A549 (cell line): ENCODE measurements at regions not wholly inside any gene's neighbourhood (a gene's known extent, or its start where the extent isn't known, plus 50 kb on each side); places are given as distances from the start of the nearest gene placed in this dataset.
A peak's percentile ranks its signal among the peaks of the same experiment; 100 is the strongest.

Experiments
- ATAC-seq, 2 experiments: fragments of 200-7000 bp in 1 of 2; fragments of >200 bp in 1 of 2; cut with Nextera tagmentation in 1 of 2; cut with Tn5 transposase in 1 of 2; 3 replicates each; pipeline versions ENCODE4 v1.8.0 to v1.9.1; 2018 to 2020; ENCODE audit warnings: mild to moderate bottlenecking in 1 of 2, moderate library complexity in 1 of 2
- CTCF ChIA-PET: fragments of 300-600 bp; sonication (Branson Sonifier 250); formaldehyde crosslinking; extraction: SDS; loops from one replicate; lab custom pipeline; 2021; ENCODE audit warnings: antibody characterized with exemption, inconsistent platforms; lab: Yijun Ruan, JAX
- POLR2A ChIA-PET: fragments of 350-600 bp; formaldehyde crosslinking; extraction: SDS; loops from one replicate; lab custom pipeline; 2021; ENCODE audit warnings: antibody characterized with exemption, inconsistent platforms; lab: Yijun Ruan, JAX
- DNase-seq, 2 experiments: peaks; one replicate each; pipeline versions ENCODE4 v3.0.0 to v3.0.0-alpha.2; 2011 to 2016; ENCODE audit warnings: low read depth in 1 of 2, low spot score in 1 of 2
- FAIRE-seq: peaks from 2 replicates; lab custom pipeline; 2011; peaks lifted over from hg19 to GRCh38; lab: Jason Lieb, UNC
- H3K27ac ChIP-seq, 2 experiments: fragments of >200 bp; sonication (Bioruptor Twin); formaldehyde crosslinking; 3 replicates each; pipeline ENCODE4 v1.5.1; 2016 to 2017
- H3K4me1 ChIP-seq: fragments of >200 bp; sonication (Bioruptor Twin); formaldehyde crosslinking; 3 replicates; pipeline ENCODE4 v1.6.1; 2016
- H3K4me2 ChIP-seq: fragments of >200 bp; sonication (Bioruptor Twin); formaldehyde crosslinking; 3 replicates; pipeline ENCODE4 v1.6.1; 2016
- H3K4me3 ChIP-seq: fragments of >200 bp; sonication (Bioruptor Twin); formaldehyde crosslinking; 3 replicates; pipeline ENCODE4 v1.5.1; 2016
- H3K9me3 ChIP-seq: fragments of >200 bp; sonication (Bioruptor Twin); formaldehyde crosslinking; 3 replicates; pipeline ENCODE4 v1.6.1; 2016
- BCL3 ChIP-seq: fragments of >200 bp; sonication (Bioruptor Twin); formaldehyde crosslinking; IDR thresholded peaks from 3 replicates; pipeline ENCODE4 v1.6.1; 2016
- BHLHE40 ChIP-seq: IDR thresholded peaks from 2 replicates; pipeline ENCODE4 v1.6.1; 2012; ENCODE audit warnings: low read depth, low read length, inconsistent platforms
- CBX2 ChIP-seq: fragments of 200-600 bp; sonication (generic); IDR thresholded peaks from 2 replicates; pipeline ENCODE4 v1.6.1; 2016; ENCODE audit warnings: low read depth, mild to moderate bottlenecking, borderline replicate concordance
- CTCF ChIP-seq: fragments of >200 bp; sonication (Bioruptor Twin); formaldehyde crosslinking; IDR thresholded peaks from 3 replicates; pipeline ENCODE4 v1.5.1; 2016
- EHMT2 ChIP-seq: fragments of 200-600 bp; sonication (generic); IDR thresholded peaks from 2 replicates; pipeline ENCODE4 v1.6.1; 2016; ENCODE audit warnings: antibody characterized with exemption, low read depth, mild to moderate bottlenecking, moderate library complexity
- EP300 ChIP-seq, 2 experiments: fragments of >200 bp; sonication (Bioruptor Twin); formaldehyde crosslinking; IDR thresholded peaks; 2 replicates in 1 of 2; 3 replicates in 1 of 2; pipeline ENCODE4 v1.6.1; 2016 to 2017
- FOSB ChIP-seq: fragments of 250-450 bp; sonication (Bioruptor Pico); IDR thresholded peaks from 2 replicates; pipeline ENCODE4 v1.5.0; 2020; ENCODE audit warnings: mild to moderate bottlenecking, moderate library complexity
- FOSL2 ChIP-seq, 2 experiments: fragments of 450-650 bp in 1 of 2; fragments of >200 bp in 1 of 2; sonication (Bioruptor Twin) in 1 of 2; formaldehyde crosslinking; IDR thresholded peaks; 2 replicates each; pipeline versions ENCODE4 v1.5.0 to v1.6.1; 2016 to 2020; ENCODE audit warnings: mild to moderate bottlenecking in 1 of 2, moderate library complexity in 1 of 2
- GATA3 ChIP-seq: IDR thresholded peaks from 2 replicates; pipeline ENCODE4 v1.6.1; 2012; ENCODE audit warnings: borderline replicate concordance
- HDAC2 ChIP-seq: fragments of 200-600 bp; sonication (generic); IDR thresholded peaks from 2 replicates; pipeline ENCODE4 v1.6.1; 2016
- HES2 ChIP-seq: fragments of >200 bp; sonication (Bioruptor Twin); formaldehyde crosslinking; IDR thresholded peaks from 2 replicates; pipeline ENCODE4 v1.6.1; 2016
- HMGXB4 ChIP-seq: fragments of 250-450 bp; sonication (Bioruptor Pico); IDR thresholded peaks from 2 replicates; pipeline ENCODE4 v1.5.0; 2021; ENCODE audit warnings: mild to moderate bottlenecking, moderate library complexity, borderline replicate concordance
- HOXA7 ChIP-seq: fragments of 250-450 bp; sonication (Bioruptor Pico); IDR thresholded peaks from 2 replicates; pipeline ENCODE4 v1.5.0; 2020; ENCODE audit warnings: mild to moderate bottlenecking, moderate library complexity
- JUN ChIP-seq, 2 experiments: fragments of >200 bp; sonication (Bioruptor Twin); formaldehyde crosslinking; IDR thresholded peaks; 2 replicates in 1 of 2; 3 replicates in 1 of 2; pipeline ENCODE4 v1.6.1; 2016 to 2017
- JUNB ChIP-seq: fragments of >200 bp; sonication (Bioruptor Twin); formaldehyde crosslinking; IDR thresholded peaks from 2 replicates; pipeline ENCODE4 v1.6.1; 2016
- KDM1A ChIP-seq: fragments of 200-600 bp; sonication (generic); IDR thresholded peaks from 2 replicates; pipeline ENCODE4 v1.6.1; 2016; ENCODE audit warnings: low read depth, mild to moderate bottlenecking
- MAFK ChIP-seq: fragments of 450-650 bp; IDR thresholded peaks from 2 replicates; pipeline ENCODE4 v1.6.1; 2014; ENCODE audit not compliant: partially characterized antibody
- MAZ ChIP-seq: fragments of 150-350 bp; IDR thresholded peaks from 2 replicates; pipeline ENCODE4 v1.6.1; 2014; ENCODE audit warnings: antibody characterized with exemption, low read depth, low read length, borderline replicate concordance
- NPAS2 ChIP-seq: fragments of 250-450 bp; sonication (Bioruptor Pico); IDR thresholded peaks from 2 replicates; pipeline ENCODE4 v1.8.0; 2022; ENCODE audit warnings: mild to moderate bottlenecking, moderate library complexity, borderline replicate concordance
- NR3C1 ChIP-seq: fragments of >200 bp; sonication (Bioruptor Twin); formaldehyde crosslinking; IDR thresholded peaks from 3 replicates; pipeline ENCODE4 v1.6.1; 2017
- PHF8 ChIP-seq: fragments of 200-600 bp; sonication (generic); IDR thresholded peaks from 2 replicates; pipeline ENCODE4 v1.6.1; 2016; ENCODE audit warnings: low read depth, mild to moderate bottlenecking, antibody characterized with exemption, moderate library complexity, borderline replicate concordance
- POLR2A ChIP-seq: IDR thresholded peaks from 2 replicates; pipeline ENCODE4 v1.6.1; 2012; ENCODE audit warnings: mild to moderate bottlenecking, low read length
- RAD21 ChIP-seq, 2 experiments: fragments of >200 bp in 1 of 2; sonication (Bioruptor Twin) in 1 of 2; formaldehyde crosslinking in 1 of 2; IDR thresholded peaks in 1 of 2; conservative IDR thresholded peaks in 1 of 2; 2 replicates in 1 of 2; 3 replicates in 1 of 2; pipeline ENCODE4 v1.6.1; 2012 to 2018; ENCODE audit warnings: inconsistent platforms in 1 of 2
- RCOR1 ChIP-seq: fragments of 150-350 bp; IDR thresholded peaks from 2 replicates; pipeline ENCODE4 v1.6.1; 2014; ENCODE audit warnings: antibody characterized with exemption, low read length, low read depth
- REST ChIP-seq: fragments of 200-600 bp; sonication (generic); IDR thresholded peaks from 2 replicates; pipeline ENCODE4 v1.6.1; 2016; ENCODE audit warnings: antibody characterized with exemption, mild to moderate bottlenecking, moderate library complexity
- RNF2 ChIP-seq: fragments of 200-600 bp; sonication (generic); IDR thresholded peaks from 2 replicates; pipeline ENCODE4 v1.6.1; 2016; ENCODE audit warnings: low read depth, mild to moderate bottlenecking, antibody characterized with exemption, moderate library complexity, borderline replicate concordance
- SMC3 ChIP-seq: fragments of >200 bp; sonication (Bioruptor Twin); formaldehyde crosslinking; IDR thresholded peaks from 3 replicates; pipeline ENCODE4 v1.6.1; 2018; ENCODE audit warnings: inconsistent platforms
- SREBF2 ChIP-seq: fragments of 450-650 bp; IDR thresholded peaks from 2 replicates; pipeline ENCODE4 v1.6.1; 2014; ENCODE audit warnings: mild to moderate bottlenecking, moderate library complexity
- TP53 ChIP-seq: fragments of 250-450 bp; sonication (Bioruptor Pico); IDR thresholded peaks from 2 replicates; pipeline ENCODE4 v1.5.0; 2021; ENCODE audit warnings: mild to moderate bottlenecking, moderate library complexity
- ZNF302 ChIP-seq: fragments of 250-450 bp; sonication (Bioruptor Pico); IDR thresholded peaks from 2 replicates; pipeline ENCODE4 v1.9.0; 2021; ENCODE audit warnings: inconsistent platforms, mild to moderate bottlenecking, moderate library complexity
- WGBS: methylation state at CpG from one replicate; pipeline ENCODE4 v1.1.6; 2017; ENCODE audit errors: missing lambda C conversion rate; 5-methylcytosine and 5-hydroxymethylcytosine counted together

GRCh38 chr11:130636722-130637464 lies 188.4 kb downstream of the ADAMTS15 start:
- POLR2A ChIA-PET = interaction anchor here (0.7 to 2.5 kb wide), 3 partner anchors 25 to 188 kb away, joined by 3 to 10 read pairs (median 10); partner anchors contain the start of gene ADAMTS15
- DNase-seq (peak; percentile 70 to 95), ATAC-seq (peak; percentile 88 to 92), FAIRE-seq (peak; percentile 94)
- CTCF ChIA-PET = interaction anchor here (0.9 to 5.3 kb wide), 4 partner anchors 25 to 225 kb away, joined by 4 to 27 read pairs (median 7); no protein-coding TSS in a partner anchor
- WGBS = 2% methylated on average over 9 of the region's 9 CpGs
- H3K4me3 ChIP-seq = no peak overlapping the region
- peak overlapping the region; percentile 96 to 97 for H3K27ac ChIP-seq
- H3K4me1 ChIP-seq = peaks cover 58% of the 10 kb centered on the region
- H3K9me3 ChIP-seq = no peaks in the 10 kb centered on the region
- H3K4me2 ChIP-seq = peak overlapping the region; percentile 85
- peak; percentile 8 to 51; a peak in 3 of 5 replicates for TF ChIP-seq RAD21 (conservative IDR thresholded peaks at IDR 0.05 in 1 of 2, IDR thresholded peaks at IDR 0.05 in 1 of 2)
- TF ChIP-seq EHMT2 = no peak
- TF ChIP-seq HMGXB4 (CRISPR knock-in tag) = no peak
- no peak for TF ChIP-seq REST
- TF ChIP-seq RNF2 = no peak
- TF ChIP-seq PHF8 = no peak
- peak; percentile 30; the same call in 1 of the 2 replicates for TF ChIP-seq HES2
- no peak for TF ChIP-seq MAZ
- TF ChIP-seq NPAS2 = no peak
- TF ChIP-seq JUN (IDR thresholded peaks at IDR 0.05) = peak; percentile 84 to 90; a peak in 4 of 5 replicates
- TF ChIP-seq SMC3 = peak; percentile 27
- no peak for TF ChIP-seq TP53
- TF ChIP-seq KDM1A = no peak
- TF ChIP-seq FOSB (CRISPR knock-in tag) = no peak
- no peak for TF ChIP-seq NR3C1
- TF ChIP-seq FOSL2 (IDR thresholded peaks at IDR 0.05) = peak; percentile 96
- TF ChIP-seq FOSL2 (CRISPR knock-in tag; IDR thresholded peaks at IDR 0.05) = peak; percentile 99
- peak; percentile 77 to 81; a peak in 4 of 5 replicates for TF ChIP-seq EP300 (IDR thresholded peaks at IDR 0.05)
- TF ChIP-seq ZNF302 (CRISPR knock-in tag) = no peak
- TF ChIP-seq HOXA7 (CRISPR knock-in tag) = no peak
- no peak for TF ChIP-seq SREBF2
- peak; percentile 84 for TF ChIP-seq GATA3
- TF ChIP-seq JUNB = peak; percentile 97
- 0 out of 3 replicates have a peak, but pooled peaks have one; percentile 22 for TF ChIP-seq BCL3
- TF ChIP-seq MAFK = peak; percentile 17
- TF ChIP-seq CTCF = no peak
- TF ChIP-seq RCOR1 = no peak
- no peak for TF ChIP-seq CBX2
- no peak for TF ChIP-seq POLR2A
- TF ChIP-seq HDAC2 = no peak
- TF ChIP-seq BHLHE40 = no peak
